ENCODE measurements at regions not wholly inside any gene's neighbourhood (a gene's known extent, or its start where the extent isn't known, plus 50 kb on each side); places are given as distances from the start of the nearest gene placed in this dataset.

- Histone ChIP-seq H3K9ac (ENCODE audit: low read length) (no peak overlapping the region), H3K36me3 (ENCODE audit: control insufficient read depth, insufficient read depth, low read length) (no peaks in the 10 kb centered on the region), H3K4me3 (ENCODE audit: low read depth, low read length) (no peak overlapping the region), H3K9me3 (ENCODE audit: control insufficient read depth, insufficient read depth, low read depth, low read length) (no peaks in the 10 kb centered on the region), H3K27me3 (ENCODE audit: control insufficient read depth, insufficient read depth, low read length) (no peaks in the 10 kb centered on the region), H3K27ac (ENCODE audit: low read depth, low read length) (no peak overlapping the region), H3K4me1 (ENCODE audit: control insufficient read depth, insufficient read depth, low read length) (no peaks in the 10 kb centered on the region)
These were observed 879.7 kb upstream of the GJE1 start for GRCh38 chr6:141252828-141253608.

GRCh38 chr6:141251286-141251685, 881.4 kb upstream of the GJE1 start:
- Histone ChIP-seq H3K27me3 (ENCODE audit: control insufficient read depth, insufficient read depth, low read length) (no peaks in the 10 kb centered on the region), H3K36me3 (ENCODE audit: control insufficient read depth, insufficient read depth, low read length) (no peaks in the 10 kb centered on the region), H3K27ac (ENCODE audit: low read depth, low read length) (no peak overlapping the region), H3K4me3 (ENCODE audit: low read depth, low read length) (no peak overlapping the region), H3K4me1 (ENCODE audit: control insufficient read depth, insufficient read depth, low read length) (no peaks in the 10 kb centered on the region), H3K9me3 (ENCODE audit: control insufficient read depth, insufficient read depth, low read depth, low read length) (no peaks in the 10 kb centered on the region), H3K9ac (ENCODE audit: low read length) (no peak overlapping the region)

GRCh38 chr6:141248021-141248799, 884.5 kb upstream of the GJE1 start:
- H3K9ac ChIP-seq (ENCODE audit: low read length): no peak overlapping the region
- H3K36me3 ChIP-seq (ENCODE audit: control insufficient read depth, insufficient read depth, low read length): no peaks in the 10 kb centered on the region
- no peak overlapping the region for H3K4me3 ChIP-seq (ENCODE audit: low read depth, low read length)
- H3K9me3 ChIP-seq (ENCODE audit: control insufficient read depth, insufficient read depth, low read depth, low read length): no peaks in the 10 kb centered on the region
- H3K27ac ChIP-seq (ENCODE audit: low read depth, low read length): no peak overlapping the region
- no peaks in the 10 kb centered on the region for H3K27me3 ChIP-seq (ENCODE audit: control insufficient read depth, insufficient read depth, low read length)
- no peaks in the 10 kb centered on the region for H3K4me1 ChIP-seq (ENCODE audit: control insufficient read depth, insufficient read depth, low read length)

GRCh38 chr6:141244366-141244765, 888.4 kb upstream of the GJE1 start:
- no peaks in the 10 kb centered on the region for H3K4me1 ChIP-seq (ENCODE audit: control insufficient read depth, insufficient read depth, low read length)
- H3K27ac ChIP-seq (ENCODE audit: low read depth, low read length): no peak overlapping the region
- no peak overlapping the region for H3K9ac ChIP-seq (ENCODE audit: low read length)
- H3K4me3 ChIP-seq (ENCODE audit: low read depth, low read length): no peak overlapping the region
- no peaks in the 10 kb centered on the region for H3K9me3 ChIP-seq (ENCODE audit: control insufficient read depth, insufficient read depth, low read depth, low read length)
- H3K27me3 ChIP-seq (ENCODE audit: control insufficient read depth, insufficient read depth, low read length): no peaks in the 10 kb centered on the region
- H3K36me3 ChIP-seq (ENCODE audit: control insufficient read depth, insufficient read depth, low read length): no peaks in the 10 kb centered on the region

- Histone ChIP-seq H3K9ac (ENCODE audit: low read length) (no peak overlapping the region), H3K27me3 (ENCODE audit: control insufficient read depth, insufficient read depth, low read length) (no peaks in the 10 kb centered on the region), H3K4me1 (ENCODE audit: control insufficient read depth, insufficient read depth, low read length) (no peaks in the 10 kb centered on the region), H3K4me3 (ENCODE audit: low read depth, low read length) (no peak overlapping the region), H3K36me3 (ENCODE audit: control insufficient read depth, insufficient read depth, low read length) (no peaks in the 10 kb centered on the region), H3K27ac (ENCODE audit: low read depth, low read length) (no peak overlapping the region), H3K9me3 (ENCODE audit: control insufficient read depth, insufficient read depth, low read depth, low read length) (no peaks in the 10 kb centered on the region)
These were observed 889.8 kb upstream of the GJE1 start for GRCh38 chr6:141242957-141243356.

GRCh38 chr6:141229296-141229695, 903.4 kb upstream of the GJE1 start:
- Histone ChIP-seq H3K4me3 (ENCODE audit: low read depth, low read length) (no peak overlapping the region), H3K27me3 (ENCODE audit: control insufficient read depth, insufficient read depth, low read length) (no peaks in the 10 kb centered on the region), H3K27ac (ENCODE audit: low read depth, low read length) (no peak overlapping the region), H3K9ac (ENCODE audit: low read length) (no peak overlapping the region), H3K9me3 (ENCODE audit: control insufficient read depth, insufficient read depth, low read depth, low read length) (peaks cover 5% of the 10 kb centered on the region; the same call in 1 of the 2 replicates), H3K36me3 (ENCODE audit: control insufficient read depth, insufficient read depth, low read length) (no peaks in the 10 kb centered on the region), H3K4me1 (ENCODE audit: control insufficient read depth, insufficient read depth, low read length) (no peaks in the 10 kb centered on the region)

- H3K9me3 ChIP-seq (ENCODE audit: control insufficient read depth, insufficient read depth, low read depth, low read length): peaks cover 15% of the 10 kb centered on the region
- H3K9ac ChIP-seq (ENCODE audit: low read length): no peak overlapping the region
- no peaks in the 10 kb centered on the region for H3K36me3 ChIP-seq (ENCODE audit: control insufficient read depth, insufficient read depth, low read length)
- no peaks in the 10 kb centered on the region for H3K27me3 ChIP-seq (ENCODE audit: control insufficient read depth, insufficient read depth, low read length)
- H3K27ac ChIP-seq (ENCODE audit: low read depth, low read length): no peak overlapping the region
- no peak overlapping the region for H3K4me3 ChIP-seq (ENCODE audit: low read depth, low read length)
- no peaks in the 10 kb centered on the region for H3K4me1 ChIP-seq (ENCODE audit: control insufficient read depth, insufficient read depth, low read length)
These were observed 914.1 kb upstream of the GJE1 start for GRCh38 chr6:141218583-141218982.

- Histone ChIP-seq H3K4me1 (ENCODE audit: control insufficient read depth, insufficient read depth, low read length) (no peaks in the 10 kb centered on the region; the same call in 1 of the 2 replicates), H3K9me3 (ENCODE audit: control insufficient read depth, insufficient read depth, low read depth, low read length) (peaks cover 13% of the 10 kb centered on the region)
These were observed 916.0 kb upstream of the GJE1 start for GRCh38 chr6:141216726-141217125.

GRCh38 chr6:141212296-141212695, 920.4 kb upstream of the GJE1 start:
- H3K27me3 ChIP-seq (ENCODE audit: control insufficient read depth, insufficient read depth, low read length): no peaks in the 10 kb centered on the region
- H3K9ac ChIP-seq (ENCODE audit: low read length): no peak overlapping the region
- no peaks in the 10 kb centered on the region; the same call in 1 of the 2 replicates for H3K4me1 ChIP-seq (ENCODE audit: control insufficient read depth, insufficient read depth, low read length)
- H3K4me3 ChIP-seq (ENCODE audit: low read depth, low read length): no peak overlapping the region
- no peaks in the 10 kb centered on the region for H3K36me3 ChIP-seq (ENCODE audit: control insufficient read depth, insufficient read depth, low read length)
- no peak overlapping the region for H3K27ac ChIP-seq (ENCODE audit: low read depth, low read length)
- H3K9me3 ChIP-seq (ENCODE audit: control insufficient read depth, insufficient read depth, low read depth, low read length): no peaks in the 10 kb centered on the region

More at GRCh38 chr6:141216726-141217125, 916.0 kb upstream of the GJE1 start:
- Histone ChIP-seq H3K36me3 (ENCODE audit: control insufficient read depth, insufficient read depth, low read length) (no peaks in the 10 kb centered on the region), H3K27me3 (ENCODE audit: control insufficient read depth, insufficient read depth, low read length) (no peaks in the 10 kb centered on the region), H3K9ac (ENCODE audit: low read length) (no peak overlapping the region), H3K27ac (ENCODE audit: low read depth, low read length) (no peak overlapping the region), H3K4me3 (ENCODE audit: low read depth, low read length) (no peak overlapping the region)

- no peak overlapping the region for H3K27ac ChIP-seq (ENCODE audit: low read depth, low read length)
These were observed 920.9 kb upstream of the GJE1 start for GRCh38 chr6:141211845-141212244.

GRCh38 chr6:141210901-141211300, 921.8 kb upstream of the GJE1 start:
- H3K4me1 ChIP-seq (ENCODE audit: control insufficient read depth, insufficient read depth, low read length): no peaks in the 10 kb centered on the region; the same call in 1 of the 2 replicates
- H3K4me3 ChIP-seq (ENCODE audit: low read depth, low read length): no peak overlapping the region
- H3K27me3 ChIP-seq (ENCODE audit: control insufficient read depth, insufficient read depth, low read length): no peaks in the 10 kb centered on the region
- no peak overlapping the region for H3K9ac ChIP-seq (ENCODE audit: low read length)
- H3K9me3 ChIP-seq (ENCODE audit: control insufficient read depth, insufficient read depth, low read depth, low read length): no peaks in the 10 kb centered on the region
- H3K27ac ChIP-seq (ENCODE audit: low read depth, low read length): no peak overlapping the region
- no peaks in the 10 kb centered on the region for H3K36me3 ChIP-seq (ENCODE audit: control insufficient read depth, insufficient read depth, low read length)

More at GRCh38 chr6:141211845-141212244, 920.9 kb upstream of the GJE1 start:
- no peaks in the 10 kb centered on the region for H3K9me3 ChIP-seq (ENCODE audit: control insufficient read depth, insufficient read depth, low read depth, low read length)
- H3K4me1 ChIP-seq (ENCODE audit: control insufficient read depth, insufficient read depth, low read length): no peaks in the 10 kb centered on the region; the same call in 1 of the 2 replicates
- H3K4me3 ChIP-seq (ENCODE audit: low read depth, low read length): no peak overlapping the region
- no peak overlapping the region for H3K9ac ChIP-seq (ENCODE audit: low read length)
- H3K27me3 ChIP-seq (ENCODE audit: control insufficient read depth, insufficient read depth, low read length): no peaks in the 10 kb centered on the region
- no peaks in the 10 kb centered on the region for H3K36me3 ChIP-seq (ENCODE audit: control insufficient read depth, insufficient read depth, low read length)
